ENCODE measurements at regions not wholly inside any gene's neighbourhood (a gene's known extent, or its start where the extent isn't known, plus 50 kb on each side); places are given as distances from the start of the nearest gene placed in this dataset.
A peak's percentile ranks its signal among the peaks of the same experiment; 100 is the strongest.

DNA sequence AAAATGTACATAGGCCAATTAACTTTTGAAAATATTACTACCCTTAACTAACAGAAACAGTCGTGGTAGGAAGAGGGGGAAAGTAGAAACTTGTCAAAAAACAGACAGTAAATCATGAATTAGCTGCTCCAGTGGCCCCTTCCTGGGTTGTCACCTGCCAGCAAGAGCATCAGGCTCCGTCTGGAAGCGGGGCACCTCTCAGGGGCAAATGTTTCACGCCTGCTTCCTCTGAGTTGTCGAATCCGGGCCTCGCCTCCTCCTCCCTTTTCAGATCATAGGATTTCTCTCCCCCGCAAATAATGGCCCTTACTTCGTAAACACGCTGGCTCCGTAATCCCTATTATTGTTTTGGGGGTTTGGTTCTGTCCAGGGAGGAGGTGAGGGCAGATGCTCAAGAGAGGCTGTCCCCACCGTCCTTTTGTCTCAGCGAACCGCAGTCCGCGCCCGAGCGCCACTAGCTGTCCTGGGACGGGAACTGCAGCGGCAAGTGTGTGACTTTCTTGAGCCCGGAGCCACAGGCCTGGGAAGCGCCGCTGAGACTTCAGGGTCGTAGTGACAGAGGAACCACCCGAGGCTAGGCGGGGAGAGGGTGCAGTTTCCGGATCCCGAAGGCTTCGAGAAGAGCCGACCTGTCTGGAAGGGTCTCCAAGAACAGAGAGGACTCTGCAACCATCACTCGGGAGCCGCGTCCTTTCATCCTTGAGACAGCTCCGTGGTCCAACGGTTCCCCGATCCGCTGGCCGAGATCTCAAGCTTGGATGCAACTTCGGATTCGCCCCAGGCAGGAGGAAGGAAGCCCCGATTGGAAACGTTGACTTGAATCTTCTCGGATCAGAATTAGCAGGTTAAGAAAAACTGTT is 214.5 kb upstream of the ZNF184 start (continued):
- TF ChIP-seq SOX6 (IDR thresholded peaks at IDR 0.05) (no peak), SOX6 (CRISPR knock-in tag; IDR thresholded peaks at IDR 0.05) (peak; percentile 37; the same call in 1 of the 2 replicates), GZF1 (CRISPR knock-in tag; IDR thresholded peaks at IDR 0.05) (0 out of 2 replicates have a peak, but pooled peaks have one; percentile 17), ZKSCAN8 (CRISPR knock-in tag; IDR thresholded peaks at IDR 0.05; ENCODE audit: borderline replicate concordance) (0 out of 2 replicates have a peak, but pooled peaks have one; percentile 52), DNMT1 (CRISPR knock-in tag; IDR thresholded peaks at IDR 0.05) (no peak), ZFP36L1 (CRISPR knock-in tag; IDR thresholded peaks at IDR 0.05) (no peak; the same call in 1 of the 2 replicates), SOX5 (CRISPR knock-in tag; IDR thresholded peaks at IDR 0.05; ENCODE audit: borderline replicate concordance) (peak; percentile 16; the same call in 1 of the 2 replicates), ZNF891 (CRISPR knock-in tag; IDR thresholded peaks at IDR 0.05) (peak; percentile 29; the same call in 1 of the 2 replicates), MAFK (conservative IDR thresholded peaks at IDR 0.05 in 1 of 2, IDR thresholded peaks at IDR 0.05 in 1 of 2; ENCODE audit: low read length in 2 of 2) (no peak), DZIP1 (CRISPR knock-in tag; IDR thresholded peaks at IDR 0.05) (no peak), ELF4 (CRISPR knock-in tag; IDR thresholded peaks at IDR 0.05; ENCODE audit: borderline replicate concordance) (no peak), MAFG (CRISPR knock-in tag; IDR thresholded peaks at IDR 0.05) (no peak), RXRB (CRISPR knock-in tag; IDR thresholded peaks at IDR 0.05; ENCODE audit: borderline replicate concordance) (peak; percentile 22; the same call in 1 of the 2 replicates), TCF12 (IDR thresholded peaks at IDR 0.05) (no peak), TCF12 (CRISPR knock-in tag; IDR thresholded peaks at IDR 0.05) (no peak), RORA (CRISPR knock-in tag; IDR thresholded peaks at IDR 0.05) (no peak), CBFB (CRISPR knock-in tag; IDR thresholded peaks at IDR 0.05) (peak; percentile 89), TBX3 (IDR thresholded peaks at IDR 0.05; ENCODE audit: borderline replicate concordance) (no peak), ZKSCAN1 (IDR thresholded peaks at IDR 0.05; ENCODE audit: low read length) (no peak), MYC (CRISPR knock-in tag; IDR thresholded peaks at IDR 0.05; ENCODE audit: borderline replicate concordance) (no peak), SATB2 (CRISPR knock-in tag; IDR thresholded peaks at IDR 0.05) (no peak), ZFX (CRISPR knock-in tag; IDR thresholded peaks at IDR 0.05; ENCODE audit: low read depth) (peak; percentile 77), SNRNP70 (IDR thresholded peaks at IDR 0.05; ENCODE audit: low read depth, low read length) (no peak), ZNF546 (CRISPR knock-in tag; conservative IDR thresholded peaks at IDR 0.05) (0 out of 2 replicates have a peak, but pooled peaks have one; percentile 25)
- TF ChIP-seq, protein P1, sequence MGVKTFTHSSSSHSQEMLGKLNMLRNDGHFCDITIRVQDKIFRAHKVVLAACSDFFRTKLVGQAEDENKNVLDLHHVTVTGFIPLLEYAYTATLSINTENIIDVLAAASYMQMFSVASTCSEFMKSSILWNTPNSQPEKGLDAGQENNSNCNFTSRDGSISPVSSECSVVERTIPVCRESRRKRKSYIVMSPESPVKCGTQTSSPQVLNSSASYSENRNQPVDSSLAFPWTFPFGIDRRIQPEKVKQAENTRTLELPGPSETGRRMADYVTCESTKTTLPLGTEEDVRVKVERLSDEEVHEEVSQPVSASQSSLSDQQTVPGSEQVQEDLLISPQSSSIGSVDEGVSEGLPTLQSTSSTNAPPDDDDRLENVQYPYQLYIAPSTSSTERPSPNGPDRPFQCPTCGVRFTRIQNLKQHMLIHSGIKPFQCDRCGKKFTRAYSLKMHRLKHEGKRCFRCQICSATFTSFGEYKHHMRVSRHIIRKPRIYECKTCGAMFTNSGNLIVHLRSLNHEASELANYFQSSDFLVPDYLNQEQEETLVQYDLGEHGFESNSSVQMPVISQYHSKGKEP (CRISPR knock-in tag; IDR thresholded peaks at IDR 0.05): no peak

Data from HepG2 (cell line).